HG02610 (cell line): ENCODE measurements at regions not wholly inside any gene's neighbourhood (a gene's known extent, or its start where the extent isn't known, plus 50 kb on each side); places are given as distances from the start of the nearest gene placed in this dataset.

Experiments
- ATAC-seq: cut with Tn5 transposase; IDR thresholded peaks from one replicate; pipeline ENCODE4 v1.9.1; 2021; ENCODE audit warnings: mild to moderate bottlenecking, moderate library complexity; ENCODE audit not compliant: unreplicated experiment

DNA sequence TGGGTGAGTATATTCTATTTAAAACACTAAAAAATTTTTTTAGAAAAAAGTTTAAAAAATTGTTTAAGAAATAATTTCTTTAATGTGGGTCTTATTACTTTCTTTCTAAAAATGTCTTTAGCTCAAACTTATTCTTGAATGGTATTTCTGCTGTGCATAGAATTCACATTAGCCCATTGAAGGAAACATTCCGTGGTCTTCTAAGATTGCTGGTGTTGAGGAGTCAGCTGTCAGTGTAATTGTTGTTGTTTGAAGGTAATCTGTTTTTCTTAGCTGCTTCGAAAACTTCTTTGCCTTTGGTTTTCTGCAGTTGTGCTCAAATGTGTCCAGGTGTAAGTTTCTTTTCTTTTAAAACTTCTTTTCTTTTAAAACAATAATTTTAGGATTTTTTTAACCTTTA lies 85.4 kb upstream of the KLF12 start:
- no peak for ATAC-seq

DNA sequence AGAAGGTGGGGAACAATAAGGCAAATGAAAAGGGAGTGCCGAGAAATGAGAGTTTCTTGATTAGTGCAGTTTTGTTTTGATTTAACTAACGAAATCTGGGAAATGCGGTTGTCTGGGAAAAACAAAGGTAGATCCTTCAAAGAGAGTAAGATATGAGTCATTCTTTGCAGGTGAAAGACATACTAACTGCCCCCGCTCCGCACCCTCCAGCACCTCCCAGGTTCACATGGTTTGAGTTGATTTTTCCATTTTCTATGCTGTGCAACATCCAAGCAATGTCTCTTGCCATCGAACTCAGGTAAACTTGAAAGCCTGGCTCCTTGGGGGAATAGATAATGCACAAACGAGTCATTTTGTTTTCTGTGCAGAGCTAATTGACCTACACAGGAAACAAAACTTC lies 84.1 kb upstream of the KLF12 start:
- no peak for ATAC-seq

DNA sequence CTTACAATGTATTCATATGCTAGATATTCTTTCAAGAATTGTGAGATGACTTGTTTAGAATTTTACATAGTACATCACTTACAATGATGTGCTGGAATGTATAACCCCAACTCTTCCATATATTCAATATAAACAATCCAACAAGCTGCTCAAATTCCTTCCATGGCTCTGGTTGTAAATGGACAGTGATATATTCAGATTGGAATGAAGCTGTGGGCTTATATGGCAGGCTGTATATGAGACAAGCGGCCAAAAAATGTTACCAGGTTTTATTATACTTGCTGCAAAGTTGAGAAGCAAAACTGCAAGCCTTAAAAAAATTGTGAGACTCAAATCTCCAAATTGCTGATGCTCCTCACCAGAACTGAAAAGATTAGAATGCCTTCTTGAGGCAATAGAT lies 83.6 kb upstream of the KLF12 start:
- ATAC-seq, result no peak

DNA sequence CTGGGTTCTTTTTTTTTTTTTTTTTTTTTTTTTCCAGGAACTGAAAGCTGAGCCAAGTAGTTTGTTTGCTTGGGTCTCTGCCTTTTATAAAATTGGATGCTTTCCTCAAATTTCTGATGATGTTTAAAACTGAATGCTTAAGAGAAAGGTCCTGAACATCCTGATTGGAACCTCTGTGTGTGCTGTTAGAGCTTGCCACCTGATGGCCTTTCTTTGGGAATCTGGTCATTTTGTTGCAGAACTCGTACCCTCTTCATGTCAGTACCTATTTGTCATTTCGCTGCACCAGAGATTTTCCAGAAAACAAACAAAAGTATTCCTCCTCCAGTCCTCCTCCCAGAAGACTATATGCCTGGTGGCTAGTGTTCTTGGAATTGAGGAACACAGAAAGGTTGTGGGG lies 81.2 kb upstream of the KLF12 start:
- no peak for ATAC-seq

DNA sequence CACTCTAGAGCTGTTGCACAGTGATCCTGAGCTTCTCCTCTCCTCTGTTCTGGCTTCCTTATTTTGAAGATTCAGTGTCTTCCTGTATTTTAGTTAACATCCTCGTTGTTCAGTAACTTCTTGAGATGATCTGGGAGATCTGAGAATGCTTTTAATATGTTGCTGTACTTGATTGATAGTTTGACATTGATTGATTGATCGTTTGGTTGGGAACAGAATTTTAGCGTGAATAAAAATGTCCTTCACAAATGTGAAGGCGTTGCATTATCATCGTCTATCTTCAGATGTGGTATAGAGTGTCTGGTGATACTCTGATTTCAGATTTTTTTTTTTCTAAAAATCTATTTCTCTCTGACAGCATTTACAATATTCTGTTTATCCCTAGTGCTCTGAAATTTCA lies 80.1 kb upstream of the KLF12 start:
- ATAC-seq, result no peak

GRCh38 chr13:74210693-74211393 lies 76.6 kb upstream of the KLF12 start:
- ATAC-seq, result no peak

DNA sequence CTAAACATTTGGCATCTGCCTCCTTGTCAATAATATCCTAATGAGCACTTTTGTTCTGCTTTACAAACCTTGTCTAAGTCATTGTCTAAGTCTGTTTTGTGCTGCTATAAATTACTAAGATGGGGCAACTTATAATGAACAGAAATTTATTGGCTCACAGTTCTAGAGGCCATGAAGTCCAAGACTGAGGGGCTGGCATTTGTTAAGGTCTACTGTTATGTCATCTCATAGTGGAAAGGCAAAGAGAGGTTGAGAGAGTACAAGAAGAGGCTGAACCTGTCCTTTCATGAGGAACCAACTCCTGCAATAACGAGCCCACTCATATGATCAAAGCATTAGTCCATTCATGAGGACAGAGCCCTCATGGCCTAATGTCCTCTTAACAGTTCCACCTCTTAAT lies 72.7 kb upstream of the KLF12 start:
- no peak for ATAC-seq

DNA sequence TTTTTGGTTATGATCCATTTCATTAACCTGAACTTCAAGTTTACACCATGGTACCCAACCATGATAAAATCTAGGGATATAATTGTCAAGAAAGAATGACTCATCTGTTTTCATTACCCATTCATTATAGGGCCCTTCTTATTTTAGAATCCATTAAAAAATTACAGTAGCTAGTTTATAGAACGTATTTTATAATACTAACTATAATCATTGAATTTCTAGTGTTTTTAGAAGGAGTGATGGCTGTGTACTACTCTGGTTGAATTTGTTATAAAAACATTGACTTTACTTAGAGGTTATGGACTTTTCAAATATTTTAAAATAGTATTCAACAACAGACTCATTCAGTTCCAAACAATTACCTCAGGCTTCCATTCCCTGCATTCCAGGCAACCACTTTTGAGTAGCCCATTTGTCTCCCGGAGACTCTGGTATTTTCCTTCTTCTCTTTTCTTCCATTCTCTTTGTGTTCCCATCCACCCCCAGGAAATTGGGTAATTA lies 71.9 kb upstream of the KLF12 start:
- no peak for ATAC-seq

DNA sequence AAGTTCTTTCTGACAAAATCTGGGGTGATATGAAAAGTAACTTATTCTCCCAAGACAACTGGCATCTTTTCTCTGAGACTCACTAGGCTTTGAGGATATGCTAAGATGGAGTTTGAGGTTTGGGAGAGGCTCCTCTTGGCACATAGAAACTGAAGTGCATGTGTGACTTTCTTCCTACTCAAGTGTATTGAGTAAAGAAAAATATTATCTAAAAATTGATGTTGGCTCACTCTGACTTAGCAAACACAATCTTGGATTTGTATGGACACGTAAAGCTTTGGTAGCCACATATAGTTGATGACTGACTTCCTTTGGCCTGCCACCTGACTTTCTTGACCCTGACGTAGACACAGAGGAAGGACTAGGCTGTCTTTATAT lies 71.1 kb upstream of the KLF12 start:
- ATAC-seq, result no peak

DNA sequence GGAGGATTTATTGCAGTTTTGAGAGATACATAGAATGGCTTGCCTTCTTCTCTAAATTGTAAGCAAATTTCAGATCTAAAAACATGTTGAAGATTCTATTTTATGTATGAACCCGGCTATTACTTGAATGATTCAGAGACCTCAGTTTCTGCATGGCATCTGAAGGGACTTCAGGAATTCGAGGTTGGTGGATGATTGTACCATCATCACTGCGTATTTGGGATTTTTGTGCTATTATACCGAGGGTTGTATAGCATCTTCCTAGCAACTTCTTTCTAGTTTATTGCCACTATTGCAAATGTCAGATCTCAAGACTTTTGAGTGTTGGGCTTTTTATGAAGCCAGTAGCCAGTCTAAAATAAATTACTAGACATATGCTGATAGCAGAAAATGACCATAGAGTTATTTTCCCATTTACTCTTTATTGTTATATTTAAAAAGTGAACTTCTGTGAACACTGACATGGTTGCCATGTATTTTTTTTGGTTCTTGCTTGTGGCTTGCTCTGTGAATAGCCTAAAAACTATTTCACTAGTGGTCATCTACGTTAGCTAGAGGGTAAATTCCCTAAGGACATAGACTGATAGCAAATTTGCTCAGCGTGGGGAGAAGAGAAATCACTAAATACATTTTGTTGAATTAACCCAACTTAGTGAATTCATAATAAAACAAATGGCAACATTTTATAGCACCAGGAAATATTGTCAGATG lies 70.6 kb upstream of the KLF12 start:
- no peak for ATAC-seq

DNA sequence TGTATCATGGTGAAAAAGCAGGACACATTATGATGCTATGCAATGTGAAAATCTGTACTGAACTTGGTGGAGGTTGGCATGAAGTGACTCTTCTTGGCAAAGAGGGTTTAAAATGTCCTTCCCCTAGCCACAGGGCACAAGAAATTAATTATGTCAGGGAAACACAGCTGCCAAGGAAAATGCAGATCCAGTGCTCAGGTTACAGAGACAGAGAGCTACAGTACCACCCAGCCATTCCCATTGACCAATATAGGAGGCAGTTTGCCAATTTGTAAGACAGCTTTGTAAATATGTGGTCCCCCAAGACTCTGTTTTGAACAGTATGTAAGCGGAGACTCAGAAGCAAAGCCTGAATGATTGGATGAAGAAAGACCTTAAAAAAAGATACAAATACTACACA lies 69.4 kb upstream of the KLF12 start:
- no peak for ATAC-seq

GRCh38 chr13:74202129-74202813 lies 68.1 kb upstream of the KLF12 start:
- ATAC-seq, result no peak

GRCh38 chr13:74201530-74201929 lies 67.3 kb upstream of the KLF12 start:
- ATAC-seq, result no peak

DNA sequence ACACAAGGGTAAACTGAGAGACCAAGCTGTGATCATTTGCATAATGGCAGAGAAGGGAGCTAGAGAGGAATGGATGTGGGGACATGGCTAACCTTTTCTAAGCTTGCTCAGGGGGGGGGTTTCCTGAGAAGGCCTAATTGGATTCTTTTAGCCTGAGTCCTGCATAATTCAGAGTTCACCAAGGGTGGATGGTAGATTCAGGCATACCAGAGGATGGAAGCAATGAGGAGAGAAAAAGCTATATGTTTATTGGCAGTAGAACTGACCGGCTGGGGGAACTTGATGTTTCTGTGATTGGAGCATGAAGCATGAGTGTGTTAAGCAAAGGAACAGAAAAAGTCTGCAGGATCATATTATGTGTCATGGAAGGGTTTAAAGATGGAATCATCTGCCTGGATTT lies 65.9 kb upstream of the KLF12 start:
- ATAC-seq, result no peak

GRCh38 chr13:74197677-74198429 lies 63.6 kb upstream of the KLF12 start:
- no peak for ATAC-seq

- no peak for ATAC-seq
Observed at GRCh38 chr13:74194846-74195245, 60.6 kb upstream of the KLF12 start.

DNA sequence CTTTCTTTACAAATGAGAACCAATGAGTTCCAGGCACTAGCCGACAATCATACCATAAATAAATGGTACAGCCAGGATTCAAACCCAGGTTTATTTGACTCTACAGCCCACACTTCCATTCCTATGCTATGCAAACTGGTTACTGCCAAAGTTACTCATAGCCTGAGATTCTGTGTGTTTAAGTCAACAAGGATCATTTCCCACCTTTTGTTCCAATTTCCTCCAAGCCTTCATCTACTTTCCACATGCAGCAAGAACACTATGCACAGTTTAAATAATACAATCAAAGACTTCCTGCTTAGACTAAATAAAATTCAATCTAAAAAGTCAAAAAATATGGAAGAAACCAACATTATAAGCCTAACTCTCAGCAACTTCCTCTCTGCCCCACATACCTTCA lies 59.2 kb upstream of the KLF12 start:
- no peak for ATAC-seq

- ATAC-seq, result no peak
Observed at GRCh38 chr13:74191410-74191809, 57.2 kb upstream of the KLF12 start.

- no peak for ATAC-seq
Observed at GRCh38 chr13:74190999-74191398, 56.8 kb upstream of the KLF12 start.

- no peak for ATAC-seq
Observed at GRCh38 chr13:74187564-74187963, 53.4 kb upstream of the KLF12 start.

GRCh38 chr13:74184283-74184682 lies 50.1 kb upstream of the KLF12 start:
- ATAC-seq, result no peak
